Fibroblast of peridontal ligament (primary cell): ENCODE measurements at regions not wholly inside any gene's neighbourhood (a gene's known extent, or its start where the extent isn't known, plus 50 kb on each side); places are given as distances from the start of the nearest gene placed in this dataset.

Experiments
- DNase-seq: peaks from one replicate; pipeline ENCODE4 v3.0.0-alpha.2; 2010; ENCODE audit errors: extremely low read depth

DNA sequence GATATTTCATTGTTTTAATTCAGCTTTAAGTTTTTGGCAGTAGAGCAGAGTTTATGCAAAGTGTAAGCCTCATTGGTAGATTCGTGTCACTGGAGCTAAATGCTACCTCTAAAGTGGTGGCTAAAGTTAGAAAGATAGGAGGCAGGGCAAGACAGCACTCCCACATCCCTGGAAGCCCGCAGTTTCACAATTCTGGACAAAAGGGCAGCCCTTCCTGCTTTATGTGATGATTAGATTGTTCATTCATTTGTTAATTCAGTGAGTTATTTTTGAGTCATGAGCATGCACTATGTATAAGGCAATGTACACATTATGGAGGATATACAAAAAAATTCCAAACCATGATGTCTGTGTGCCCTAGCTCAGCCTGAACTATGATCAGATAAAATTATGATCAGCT is 52.1 kb upstream of the EIF3M start:
- no peak for DNase-seq

- no peak for DNase-seq
Observed at GRCh38 chr11:32529994-32530588, 53.5 kb upstream of the EIF3M start.

GRCh38 chr11:32527261-32528175 is 56.1 kb upstream of the EIF3M start:
- DNase-seq = peak; percentile 1

DNA sequence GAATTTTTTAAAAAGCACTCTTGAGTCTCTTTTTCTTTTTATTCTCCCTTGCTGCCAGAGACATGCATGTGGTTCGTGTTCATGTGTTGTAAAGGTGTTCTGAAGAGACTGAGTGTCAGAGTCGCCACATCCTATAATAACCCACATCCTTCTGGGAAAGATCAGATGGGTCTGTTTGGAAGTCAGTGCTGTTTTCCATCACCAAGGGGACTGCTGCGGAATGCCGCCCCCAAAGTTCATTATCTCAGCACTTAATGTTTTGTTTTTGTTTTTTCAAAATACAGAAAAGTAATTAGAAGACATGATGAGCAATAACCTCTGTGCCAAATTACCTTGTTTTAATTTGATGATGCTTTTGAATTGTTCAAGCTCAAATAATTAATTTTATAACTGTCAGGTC is 56.9 kb upstream of the EIF3M start:
- DNase-seq = no peak

DNA sequence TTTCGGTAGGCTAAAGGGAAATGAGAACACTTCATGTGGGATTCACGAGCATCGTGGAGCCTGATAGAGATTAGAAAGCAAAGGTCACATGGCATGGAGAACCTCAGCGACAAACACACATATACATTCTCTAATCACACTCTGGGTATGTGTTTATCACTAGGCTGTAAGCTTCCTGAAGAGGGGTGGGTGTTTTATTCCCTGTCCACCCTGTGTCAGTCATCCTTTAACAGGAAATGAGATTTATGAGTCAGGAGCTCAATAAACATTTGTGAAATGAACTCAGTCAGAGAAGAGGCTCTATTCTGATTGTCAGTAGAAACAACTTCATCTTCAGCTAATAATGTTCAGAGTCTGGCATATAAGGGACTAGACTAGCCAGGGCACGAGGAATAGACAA is 71.7 kb upstream of the EIF3M start:
- DNase-seq = no peak

DNA sequence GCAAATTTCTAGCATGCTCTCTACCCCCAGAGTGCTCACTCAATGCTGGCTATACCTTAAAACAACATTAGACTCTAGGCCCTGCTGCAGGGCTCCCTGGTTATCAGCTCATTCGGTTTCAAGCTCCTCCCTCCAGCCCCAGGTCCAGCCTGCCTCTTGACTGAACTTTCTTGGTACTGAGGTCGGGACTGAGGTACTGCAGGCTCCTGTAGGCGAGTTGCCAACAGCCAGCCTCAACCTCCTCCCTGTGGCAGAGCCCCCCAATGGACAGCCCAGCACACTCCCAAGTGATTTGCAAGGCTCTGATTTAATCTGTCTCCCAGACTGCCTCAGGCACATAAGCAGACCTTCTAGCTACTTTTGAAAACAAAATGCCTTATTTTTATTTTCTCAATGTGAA is 73.6 kb upstream of the EIF3M start:
- DNase-seq = no peak

DNA sequence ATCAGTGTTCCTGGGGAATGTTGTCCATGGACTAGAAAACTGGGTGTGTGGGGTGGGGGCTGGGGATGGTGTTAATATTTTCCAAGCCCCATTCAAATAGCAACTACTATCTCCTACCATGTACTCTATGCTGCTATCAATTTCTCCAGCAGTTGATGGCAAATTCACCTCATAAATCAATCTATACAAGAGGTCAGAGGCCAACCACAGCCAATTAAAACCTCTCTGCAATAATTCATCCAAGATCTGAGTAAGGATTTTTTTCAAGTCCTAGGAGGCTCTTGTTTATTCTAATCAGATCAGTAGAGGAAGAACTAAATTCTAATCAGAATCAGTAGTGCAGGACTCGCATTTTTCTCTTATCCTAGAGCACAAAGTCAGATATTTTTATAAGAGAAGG is 73.4 kb upstream of the WT1 start:
- DNase-seq = no peak

DNA sequence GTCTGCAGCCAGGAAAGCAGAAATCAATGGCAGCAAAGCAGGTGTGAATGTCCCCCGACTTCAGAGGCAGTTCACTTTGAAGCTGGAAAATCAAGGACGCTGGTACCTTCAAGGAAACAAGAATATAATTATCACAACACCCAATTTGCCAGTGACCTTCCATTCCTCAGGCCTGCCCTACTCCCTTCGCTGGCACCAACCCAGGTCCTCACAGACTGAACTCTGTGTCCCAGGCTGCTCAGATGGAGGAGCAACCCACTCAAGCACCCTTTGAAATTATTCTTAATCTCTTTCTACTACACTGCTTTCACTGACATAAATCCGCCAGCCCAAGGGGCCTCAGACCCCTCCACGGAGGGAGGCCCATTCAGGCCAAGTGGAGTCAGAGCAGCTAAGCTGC is 64.7 kb upstream of the WT1 start:
- DNase-seq = no peak

- no peak for DNase-seq
Observed at GRCh38 chr11:32497951-32498350, 62.6 kb upstream of the WT1 start.

GRCh38 chr11:32494629-32495028 is 59.3 kb upstream of the WT1 start:
- no peak for DNase-seq

DNA sequence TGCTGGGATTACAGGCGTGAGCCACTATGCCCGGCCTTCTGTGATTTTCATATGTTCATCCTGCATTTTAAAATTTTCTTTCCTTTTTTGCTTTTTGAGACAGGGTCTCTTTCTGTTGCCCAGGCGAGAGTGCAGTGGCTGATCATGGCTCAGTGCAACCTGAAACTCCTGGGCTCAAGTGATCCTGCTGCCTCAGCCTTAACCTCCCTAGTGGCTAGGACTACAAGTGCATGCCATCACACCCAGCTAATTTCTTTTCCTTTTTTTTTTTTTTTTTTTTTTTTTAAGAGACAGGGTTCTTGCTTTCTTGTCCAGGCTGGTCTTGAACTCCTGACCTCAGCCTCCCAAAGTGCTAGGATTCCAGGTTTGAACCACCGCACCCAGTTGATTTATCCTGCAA is 54.1 kb upstream of the WT1 start:
- DNase-seq = no peak

GRCh38 chr11:32487270-32487669 is 51.9 kb upstream of the WT1 start:
- no peak for DNase-seq

- no peak for DNase-seq
Observed at GRCh38 chr11:32485733-32486132, 50.4 kb upstream of the WT1 start.
